ENCODE measurements at regions not wholly inside any gene's neighbourhood (a gene's known extent, or its start where the extent isn't known, plus 50 kb on each side); places are given as distances from the start of the nearest gene placed in this dataset.

DNA sequence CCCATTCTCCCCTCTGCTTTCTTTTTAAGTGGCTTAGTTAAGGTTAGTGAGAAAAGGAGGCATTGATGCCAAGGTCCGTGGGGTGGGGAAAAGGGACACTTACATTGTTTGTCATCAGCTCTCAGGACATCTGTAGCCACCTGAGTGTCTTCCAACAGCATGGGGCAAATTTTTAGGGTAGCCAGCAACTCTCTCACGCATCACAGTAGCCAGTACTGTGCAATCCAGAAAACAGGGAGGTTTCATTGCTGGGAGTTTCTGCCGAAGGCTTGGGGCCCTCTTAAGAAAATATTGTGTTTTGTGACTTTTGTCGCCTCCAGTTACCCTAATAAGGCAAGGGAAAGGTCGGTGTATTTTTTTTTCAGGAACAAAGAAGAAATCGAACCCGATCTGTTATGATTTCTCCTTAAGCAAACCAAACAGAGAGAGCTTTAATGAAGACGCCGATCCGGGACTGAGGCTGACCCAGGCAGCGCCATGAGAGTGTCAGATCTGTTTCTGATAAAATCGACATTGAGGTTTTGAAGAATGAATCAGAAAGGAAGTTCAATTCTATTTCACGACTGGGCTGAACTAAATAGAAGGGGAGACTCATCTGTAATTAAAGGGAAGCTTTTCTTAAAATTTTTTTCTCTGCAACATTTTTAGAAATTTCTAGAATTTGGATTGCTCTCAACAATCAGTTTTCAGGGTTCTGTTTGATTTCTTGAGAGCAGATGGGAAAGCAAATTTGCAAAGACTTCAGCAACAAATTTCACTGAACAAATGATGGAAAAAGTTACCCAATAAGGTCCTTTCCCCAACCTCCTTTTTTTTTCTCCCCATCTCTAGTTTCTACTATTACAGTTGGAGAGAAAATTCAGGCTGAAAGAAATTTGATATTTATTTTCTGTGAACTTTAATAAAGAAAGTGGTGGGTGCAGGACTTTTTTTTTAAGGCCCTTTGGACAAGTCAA lies 144.7 kb upstream of the IRX3 start:
- peaks cover 54% of the 10 kb centered on the region for H3K27me3 ChIP-seq (ENCODE audit: control insufficient read depth, insufficient read depth, low read length)
- H3K9me3 ChIP-seq (ENCODE audit: control insufficient read depth, low read depth, low read length) = no peaks in the 10 kb centered on the region
- no peak overlapping the region for H3K4me3 ChIP-seq (ENCODE audit: low read length)
- no peak overlapping the region for H3K9ac ChIP-seq (ENCODE audit: low read length)
- no peaks in the 10 kb centered on the region for H3K36me3 ChIP-seq (ENCODE audit: control insufficient read depth, low read depth, low read length)
- H3K4me1 ChIP-seq (ENCODE audit: control insufficient read depth, low read depth, low read length) = peaks cover 9% of the 10 kb centered on the region
- no peak overlapping the region for H3K27ac ChIP-seq (ENCODE audit: low read length)

- no peak overlapping the region for H3K4me3 ChIP-seq (ENCODE audit: low read length)
Measured at GRCh38 chr16:54430491-54431030, 144.0 kb upstream of the IRX3 start.

DNA sequence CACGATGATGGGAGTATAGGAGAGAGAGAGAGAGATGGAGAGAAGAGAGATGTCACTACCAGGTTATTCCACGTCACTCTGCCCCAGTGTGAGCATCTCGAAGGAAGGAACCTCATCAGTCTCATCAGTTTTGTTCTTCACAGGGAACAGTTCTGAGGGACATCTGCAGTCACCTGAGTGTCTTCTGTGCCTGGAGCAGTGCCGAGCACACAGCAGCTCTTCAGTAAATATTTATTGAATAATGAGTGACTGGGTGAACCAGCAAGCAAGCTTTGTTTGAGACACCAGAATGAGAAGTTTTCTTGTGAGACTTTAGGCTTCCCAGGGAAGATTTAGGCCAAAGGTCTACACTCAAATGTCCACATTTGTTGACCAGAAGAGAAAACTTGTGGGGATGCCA lies 142.4 kb upstream of the IRX3 start:
- H3K4me3 ChIP-seq (ENCODE audit: low read length) = no peak overlapping the region
- no peaks in the 10 kb centered on the region for H3K36me3 ChIP-seq (ENCODE audit: control insufficient read depth, low read depth, low read length)
- no peak overlapping the region for H3K27ac ChIP-seq (ENCODE audit: low read length)
- peaks cover 54% of the 10 kb centered on the region for H3K27me3 ChIP-seq (ENCODE audit: control insufficient read depth, insufficient read depth, low read length)
- no peaks in the 10 kb centered on the region for H3K9me3 ChIP-seq (ENCODE audit: control insufficient read depth, low read depth, low read length)
- no peak overlapping the region for H3K9ac ChIP-seq (ENCODE audit: low read length)
- H3K4me1 ChIP-seq (ENCODE audit: control insufficient read depth, low read depth, low read length) = peaks cover 9% of the 10 kb centered on the region

More at GRCh38 chr16:54430491-54431030, 144.0 kb upstream of the IRX3 start:
- no peak overlapping the region for H3K9ac ChIP-seq (ENCODE audit: low read length)
- no peak overlapping the region for H3K27ac ChIP-seq (ENCODE audit: low read length)
- peaks cover 54% of the 10 kb centered on the region for H3K27me3 ChIP-seq (ENCODE audit: control insufficient read depth, insufficient read depth, low read length)
- H3K9me3 ChIP-seq (ENCODE audit: control insufficient read depth, low read depth, low read length) = no peaks in the 10 kb centered on the region
- H3K36me3 ChIP-seq (ENCODE audit: control insufficient read depth, low read depth, low read length) = no peaks in the 10 kb centered on the region
- peaks cover 9% of the 10 kb centered on the region for H3K4me1 ChIP-seq (ENCODE audit: control insufficient read depth, low read depth, low read length)

DNA sequence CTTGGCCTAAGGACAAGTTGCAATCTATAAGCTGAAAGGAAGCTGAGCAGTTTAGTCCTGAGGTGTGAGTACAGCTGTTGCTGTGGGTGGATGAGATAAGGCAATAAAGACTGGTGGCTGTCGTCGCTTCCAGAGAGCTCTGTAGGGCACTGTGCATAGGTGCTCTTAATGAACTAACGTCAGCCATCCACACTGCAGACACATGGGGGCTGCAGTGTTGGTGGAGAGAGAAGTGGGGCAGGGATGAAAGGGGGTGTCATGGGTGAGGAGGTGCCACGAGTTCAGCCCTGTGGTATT lies 139.9 kb upstream of the IRX3 start:
- Histone ChIP-seq H3K36me3 (ENCODE audit: control insufficient read depth, low read depth, low read length) (no peaks in the 10 kb centered on the region), H3K27me3 (ENCODE audit: control insufficient read depth, insufficient read depth, low read length) (peaks cover 42% of the 10 kb centered on the region), H3K9me3 (ENCODE audit: control insufficient read depth, low read depth, low read length) (no peaks in the 10 kb centered on the region), H3K4me1 (ENCODE audit: control insufficient read depth, low read depth, low read length) (peaks cover 9% of the 10 kb centered on the region), H3K9ac (ENCODE audit: low read length) (no peak overlapping the region), H3K4me3 (ENCODE audit: low read length) (no peak overlapping the region), H3K27ac (ENCODE audit: low read length) (no peak overlapping the region)

- Histone ChIP-seq H3K4me1 (ENCODE audit: control insufficient read depth, low read depth, low read length) (peaks cover 5% of the 10 kb centered on the region), H3K9ac (ENCODE audit: low read length) (no peak overlapping the region), H3K36me3 (ENCODE audit: control insufficient read depth, low read depth, low read length) (no peaks in the 10 kb centered on the region), H3K4me3 (ENCODE audit: low read length) (no peak overlapping the region), H3K9me3 (ENCODE audit: control insufficient read depth, low read depth, low read length) (no peaks in the 10 kb centered on the region), H3K27ac (ENCODE audit: low read length) (no peak overlapping the region), H3K27me3 (ENCODE audit: control insufficient read depth, insufficient read depth, low read length) (peaks cover 36% of the 10 kb centered on the region)
Measured at GRCh38 chr16:54425681-54426552, 139.3 kb upstream of the IRX3 start.

- H3K27ac ChIP-seq (ENCODE audit: low read length) = no peak overlapping the region
- H3K9ac ChIP-seq (ENCODE audit: low read length) = no peak overlapping the region
- H3K27me3 ChIP-seq (ENCODE audit: control insufficient read depth, insufficient read depth, low read length) = peaks cover 27% of the 10 kb centered on the region
- H3K4me3 ChIP-seq (ENCODE audit: low read length) = no peak overlapping the region
- no peaks in the 10 kb centered on the region for H3K36me3 ChIP-seq (ENCODE audit: control insufficient read depth, low read depth, low read length)
- no peaks in the 10 kb centered on the region for H3K9me3 ChIP-seq (ENCODE audit: control insufficient read depth, low read depth, low read length)
- no peaks in the 10 kb centered on the region for H3K4me1 ChIP-seq (ENCODE audit: control insufficient read depth, low read depth, low read length)
Measured at GRCh38 chr16:54425068-54425467, 138.5 kb upstream of the IRX3 start.

- Histone ChIP-seq H3K4me3 (ENCODE audit: low read length) (no peak overlapping the region), H3K27ac (ENCODE audit: low read length) (no peak overlapping the region), H3K9me3 (ENCODE audit: control insufficient read depth, low read depth, low read length) (no peaks in the 10 kb centered on the region), H3K27me3 (ENCODE audit: control insufficient read depth, insufficient read depth, low read length) (peaks cover 17% of the 10 kb centered on the region), H3K9ac (ENCODE audit: low read length) (no peak overlapping the region), H3K36me3 (ENCODE audit: control insufficient read depth, low read depth, low read length) (no peaks in the 10 kb centered on the region), H3K4me1 (ENCODE audit: control insufficient read depth, low read depth, low read length) (no peaks in the 10 kb centered on the region)
Measured at GRCh38 chr16:54424043-54424451, 137.5 kb upstream of the IRX3 start.

- Histone ChIP-seq H3K4me3 (ENCODE audit: low read length) (no peak overlapping the region), H3K27ac (ENCODE audit: low read length) (no peak overlapping the region), H3K9me3 (ENCODE audit: control insufficient read depth, low read depth, low read length) (no peaks in the 10 kb centered on the region), H3K9ac (ENCODE audit: low read length) (no peak overlapping the region), H3K27me3 (ENCODE audit: control insufficient read depth, insufficient read depth, low read length) (peaks cover 5% of the 10 kb centered on the region), H3K36me3 (ENCODE audit: control insufficient read depth, low read depth, low read length) (no peaks in the 10 kb centered on the region), H3K4me1 (ENCODE audit: control insufficient read depth, low read depth, low read length) (no peaks in the 10 kb centered on the region)
Measured at GRCh38 chr16:54422569-54422978, 136.0 kb upstream of the IRX3 start.

GRCh38 chr16:54422159-54422558 lies 135.6 kb upstream of the IRX3 start:
- Histone ChIP-seq H3K9ac (ENCODE audit: low read length) (no peak overlapping the region), H3K9me3 (ENCODE audit: control insufficient read depth, low read depth, low read length) (no peaks in the 10 kb centered on the region), H3K27me3 (ENCODE audit: control insufficient read depth, insufficient read depth, low read length) (peaks cover 4% of the 10 kb centered on the region), H3K36me3 (ENCODE audit: control insufficient read depth, low read depth, low read length) (no peaks in the 10 kb centered on the region), H3K27ac (ENCODE audit: low read length) (no peak overlapping the region), H3K4me3 (ENCODE audit: low read length) (no peak overlapping the region), H3K4me1 (ENCODE audit: control insufficient read depth, low read depth, low read length) (no peaks in the 10 kb centered on the region)

- no peaks in the 10 kb centered on the region for H3K9me3 ChIP-seq (ENCODE audit: control insufficient read depth, low read depth, low read length)
- H3K27me3 ChIP-seq (ENCODE audit: control insufficient read depth, insufficient read depth, low read length) = no peaks in the 10 kb centered on the region
- no peak overlapping the region for H3K4me3 ChIP-seq (ENCODE audit: low read length)
- H3K4me1 ChIP-seq (ENCODE audit: control insufficient read depth, low read depth, low read length) = no peaks in the 10 kb centered on the region
- no peak overlapping the region for H3K9ac ChIP-seq (ENCODE audit: low read length)
- H3K36me3 ChIP-seq (ENCODE audit: control insufficient read depth, low read depth, low read length) = no peaks in the 10 kb centered on the region
- no peak overlapping the region for H3K27ac ChIP-seq (ENCODE audit: low read length)
Measured at GRCh38 chr16:54421220-54421619, 134.6 kb upstream of the IRX3 start.

DNA sequence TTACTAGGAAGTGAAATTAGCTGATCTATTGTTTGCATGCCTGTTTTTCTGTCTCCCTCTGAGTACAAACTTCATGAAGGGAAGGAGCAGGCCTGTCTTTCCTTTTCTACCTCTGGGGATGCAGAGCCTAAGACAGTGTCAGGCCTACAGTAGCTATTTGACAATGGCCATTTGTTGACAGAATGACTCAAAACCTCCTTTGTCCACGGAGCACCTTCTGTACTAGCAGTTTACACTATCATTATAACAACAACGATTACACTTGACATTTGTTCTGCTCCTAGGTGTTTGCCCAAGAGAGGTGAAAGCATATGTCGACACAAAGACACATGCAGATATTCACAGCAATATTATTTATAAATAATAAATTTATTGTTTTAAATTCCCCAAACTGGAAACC lies 132.3 kb upstream of the IRX3 start:
- H3K4me1 ChIP-seq (ENCODE audit: control insufficient read depth, low read depth, low read length) = no peaks in the 10 kb centered on the region
- H3K9ac ChIP-seq (ENCODE audit: low read length) = no peak overlapping the region
- H3K36me3 ChIP-seq (ENCODE audit: control insufficient read depth, low read depth, low read length) = no peaks in the 10 kb centered on the region
- H3K9me3 ChIP-seq (ENCODE audit: control insufficient read depth, low read depth, low read length) = no peaks in the 10 kb centered on the region
- peaks cover 4% of the 10 kb centered on the region for H3K27me3 ChIP-seq (ENCODE audit: control insufficient read depth, insufficient read depth, low read length)
- H3K27ac ChIP-seq (ENCODE audit: low read length) = no peak overlapping the region
- H3K4me3 ChIP-seq (ENCODE audit: low read length) = no peak overlapping the region

Data from iPS-18a (cell line).